GM18867 (cell line): ENCODE measurements at regions not wholly inside any gene's neighbourhood (a gene's known extent, or its start where the extent isn't known, plus 50 kb on each side); places are given as distances from the start of the nearest gene placed in this dataset.

Source experiments
- ATAC-seq: cut with Tn5 transposase; IDR thresholded peaks from one replicate; pipeline ENCODE4 v1.9.1; 2021; ENCODE audit warnings: mild to moderate bottlenecking, moderate library complexity; ENCODE audit not compliant: unreplicated experiment

DNA sequence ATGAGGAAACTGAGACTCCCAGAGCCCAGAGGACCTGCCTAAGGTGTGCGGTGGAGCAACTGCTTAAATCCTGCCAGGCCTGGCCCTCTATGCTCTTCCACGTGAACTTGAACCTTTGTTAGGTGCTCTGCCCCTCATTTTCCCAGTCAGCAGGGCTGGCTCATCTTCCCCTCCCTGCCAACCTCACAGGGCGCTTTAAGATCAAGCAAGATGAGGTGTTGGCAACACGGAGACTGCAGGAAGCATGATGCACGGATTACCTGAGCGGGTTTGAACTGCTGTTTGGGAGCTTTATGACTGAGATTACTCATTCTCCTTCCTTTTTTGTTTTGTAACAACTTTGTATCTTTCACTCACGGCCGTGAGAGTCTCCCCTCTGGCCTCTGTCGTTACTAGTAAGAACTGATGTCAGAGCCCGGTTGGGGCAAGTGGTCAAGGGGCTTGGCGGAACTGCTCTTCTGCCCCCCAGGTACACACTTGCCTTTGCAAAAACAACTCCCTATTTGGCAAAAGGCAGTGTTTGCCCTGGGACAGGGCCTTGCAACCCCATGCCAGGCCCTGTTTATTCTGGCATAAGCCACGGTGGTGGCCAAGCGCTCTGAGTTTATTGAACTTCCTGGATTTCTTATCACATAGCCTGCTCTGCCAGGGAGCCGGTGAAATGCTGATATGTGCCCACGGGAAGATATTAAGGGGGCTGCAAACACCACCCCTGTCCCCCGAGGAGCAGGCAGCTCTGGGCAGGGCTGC lies 127.8 kb downstream of the INHBB start:
- ATAC-seq = no peak

GRCh38 chr2:120474486-120474885 lies 128.6 kb downstream of the INHBB start:
- no peak for ATAC-seq

GRCh38 chr2:120476141-120476540 lies 130.2 kb downstream of the INHBB start:
- no peak for ATAC-seq

DNA sequence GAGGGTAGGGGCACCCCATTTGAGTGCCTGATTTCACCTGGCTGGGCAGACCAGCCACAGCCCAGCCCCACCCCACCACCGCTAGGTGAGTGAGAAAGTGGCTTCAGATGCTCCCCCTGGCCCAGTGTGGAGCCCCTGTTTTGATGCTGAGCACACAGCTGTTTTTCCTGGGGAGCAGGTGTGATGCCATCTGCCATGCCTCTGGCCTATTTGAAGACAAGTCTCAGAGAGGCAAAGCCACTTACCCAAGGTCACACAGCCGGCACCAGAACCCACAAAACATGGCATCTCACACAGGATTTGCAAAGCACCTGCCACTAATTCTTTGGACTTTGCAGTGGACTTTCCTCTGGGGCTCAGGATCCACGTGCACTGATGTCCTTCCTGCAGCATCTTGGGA lies 131.3 kb downstream of the INHBB start:
- no peak for ATAC-seq

DNA sequence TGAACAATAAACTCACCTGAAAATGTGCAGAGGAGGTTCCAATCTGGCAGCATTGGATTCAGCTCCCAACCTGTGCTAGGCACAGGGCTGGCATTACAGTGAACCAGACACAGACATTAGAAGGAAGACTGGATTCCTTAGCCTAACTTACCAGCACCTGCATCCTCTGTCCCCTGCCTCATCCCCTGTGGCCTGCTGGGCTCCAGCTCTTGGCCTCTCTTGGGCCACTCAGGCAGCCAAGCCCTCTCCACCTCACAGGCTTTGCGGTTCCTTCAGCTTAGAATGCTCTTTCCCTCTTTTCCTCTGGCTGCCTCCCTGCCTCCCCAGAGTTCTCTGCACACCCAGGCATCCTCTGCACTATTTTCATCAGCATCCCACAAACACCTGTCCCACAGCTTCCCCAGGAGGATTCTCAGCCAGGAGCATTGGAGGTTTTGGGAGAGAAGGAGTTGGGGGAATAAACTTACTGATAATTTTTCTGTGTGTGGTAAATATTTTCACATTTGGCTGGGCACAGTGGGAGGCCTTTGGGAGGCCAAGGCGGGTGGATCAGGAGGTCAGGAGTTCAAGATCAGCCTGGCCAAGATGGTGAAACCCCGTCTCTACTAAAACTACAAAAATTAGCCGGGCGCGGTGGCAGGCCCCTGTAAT lies 132.0 kb downstream of the INHBB start:
- ATAC-seq = no peak

GRCh38 chr2:120480346-120480902 lies 134.5 kb downstream of the INHBB start:
- no peak for ATAC-seq

GRCh38 chr2:120480903-120481445 lies 135.0 kb downstream of the INHBB start:
- ATAC-seq = no peak

DNA sequence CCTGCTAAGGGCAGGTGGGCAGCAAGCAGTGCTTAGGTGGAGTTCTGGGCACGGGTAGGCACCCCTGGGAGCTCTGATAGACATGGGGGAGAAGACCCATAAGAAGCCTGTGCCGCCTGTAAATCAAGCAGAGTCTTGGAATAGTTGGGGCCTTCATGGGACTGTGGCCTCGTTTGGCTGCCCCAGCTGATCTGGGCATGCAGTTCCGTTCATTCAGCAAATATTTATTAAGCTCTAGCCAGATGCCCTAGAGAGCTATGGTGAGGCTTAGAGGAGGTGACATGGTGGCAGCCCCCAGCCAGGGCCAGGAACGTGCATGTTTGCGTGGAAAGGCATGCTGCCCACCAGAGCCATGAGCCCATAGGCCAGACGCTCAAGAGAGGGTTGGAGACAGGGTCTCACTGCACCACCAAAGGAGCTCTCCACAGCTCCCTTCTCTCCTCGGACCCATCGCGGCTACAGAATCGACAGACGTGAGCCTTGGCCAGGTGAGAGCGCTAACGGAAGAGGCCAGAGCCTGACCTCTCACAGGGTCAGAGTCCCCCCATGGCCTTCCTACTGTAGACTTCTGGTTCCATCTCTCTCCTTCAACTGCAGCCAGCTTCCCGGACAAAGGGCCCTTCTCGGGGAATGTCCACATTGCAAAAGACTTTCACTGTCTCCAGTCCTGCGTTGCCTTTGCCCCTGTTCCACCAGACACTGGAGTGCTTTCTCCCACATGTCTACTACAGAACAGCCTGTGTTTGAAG lies 135.7 kb downstream of the INHBB start:
- no peak for ATAC-seq

- no peak for ATAC-seq
Observed at GRCh38 chr2:120482334-120482733, 136.4 kb downstream of the INHBB start.

- ATAC-seq = no peak
Observed at GRCh38 chr2:120483355-120483754, 137.4 kb downstream of the INHBB start.

- no peak for ATAC-seq
Observed at GRCh38 chr2:120485096-120485495, 139.2 kb downstream of the INHBB start.

DNA sequence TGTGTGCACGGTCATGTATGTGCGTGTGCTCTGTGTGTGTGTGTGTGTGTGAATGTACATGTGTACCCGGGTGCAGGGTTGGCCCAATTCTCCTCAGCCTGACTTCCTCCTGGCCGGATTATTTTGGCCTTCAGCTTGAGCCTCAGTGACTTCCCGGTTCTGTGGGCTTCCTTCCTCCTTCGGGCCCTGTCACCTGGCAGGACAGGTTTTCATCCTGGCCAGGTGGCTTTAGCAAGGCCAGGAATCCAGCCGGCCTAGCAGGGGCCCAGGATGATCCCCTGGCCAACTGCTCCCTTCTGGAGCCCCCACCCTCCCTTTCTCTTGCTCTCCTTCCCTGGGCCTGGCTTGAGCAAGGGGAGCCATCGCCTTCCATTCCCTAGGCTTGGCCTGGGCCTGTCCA lies 140.5 kb downstream of the INHBB start:
- no peak for ATAC-seq

DNA sequence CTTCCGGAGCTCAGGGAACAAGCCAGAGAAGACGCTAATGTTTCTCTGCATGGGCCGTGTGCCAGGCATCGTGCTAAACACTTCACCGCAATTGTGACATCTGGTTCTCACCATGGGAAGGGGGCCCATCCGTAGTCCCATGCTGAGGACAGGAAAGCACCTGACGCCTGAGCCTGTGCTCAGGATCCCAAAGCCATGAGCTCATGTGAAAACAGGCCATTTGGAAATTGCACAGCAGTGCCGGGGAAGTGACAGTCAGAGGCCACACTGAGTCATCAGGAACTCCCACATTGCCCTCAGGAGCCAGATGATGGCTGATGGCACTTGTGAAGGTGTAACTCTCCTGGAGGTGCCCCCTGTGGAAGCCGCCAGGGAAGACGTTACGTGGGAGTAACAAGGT lies 141.0 kb downstream of the INHBB start:
- ATAC-seq = no peak

DNA sequence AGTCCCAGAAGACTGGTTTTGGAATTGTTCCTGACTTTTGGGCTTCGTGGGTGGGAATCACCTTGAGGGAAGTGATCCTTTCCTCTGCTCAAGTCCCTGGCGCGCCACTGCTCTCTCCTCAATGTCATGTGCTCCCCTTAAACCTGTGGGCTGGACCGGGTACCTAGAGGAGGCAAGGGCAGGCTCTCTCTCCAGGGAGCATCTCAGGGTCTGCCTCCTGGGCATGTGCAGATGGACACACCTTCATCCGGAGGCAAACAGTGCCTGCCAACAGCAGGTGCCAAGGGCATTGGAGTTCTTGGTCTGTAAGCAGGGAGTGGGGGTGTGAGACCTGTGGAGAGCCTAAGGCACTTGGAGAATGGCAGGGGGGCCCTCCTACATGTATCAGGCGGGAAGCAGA lies 142.6 kb downstream of the INHBB start:
- ATAC-seq = no peak

DNA sequence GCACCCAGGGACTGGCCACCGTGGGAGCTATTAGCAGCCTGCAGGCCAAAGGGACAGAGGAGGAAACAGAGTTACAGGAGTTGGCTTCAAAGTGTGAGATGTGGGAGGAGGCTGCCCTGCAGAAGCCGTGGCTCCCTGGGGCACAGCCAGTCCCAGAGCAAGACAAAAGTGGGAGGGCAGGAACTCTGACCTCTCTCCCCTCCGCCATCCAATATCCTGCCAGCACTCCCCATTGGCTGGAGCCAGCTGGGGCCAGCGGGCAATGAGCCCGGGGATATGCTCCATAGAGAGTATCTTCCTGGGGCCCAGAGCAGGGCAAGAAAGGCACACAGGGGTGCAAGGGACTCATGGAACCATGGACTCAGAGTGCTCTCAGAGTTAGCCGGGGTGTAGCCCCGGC lies 143.1 kb downstream of the INHBB start:
- no peak for ATAC-seq

- no peak for ATAC-seq
Observed at GRCh38 chr2:120490091-120490798, 144.3 kb downstream of the INHBB start.

GRCh38 chr2:120491111-120491625 lies 145.2 kb downstream of the INHBB start:
- ATAC-seq = no peak

- ATAC-seq = no peak
Observed at GRCh38 chr2:120493231-120493630, 147.3 kb downstream of the INHBB start.

DNA sequence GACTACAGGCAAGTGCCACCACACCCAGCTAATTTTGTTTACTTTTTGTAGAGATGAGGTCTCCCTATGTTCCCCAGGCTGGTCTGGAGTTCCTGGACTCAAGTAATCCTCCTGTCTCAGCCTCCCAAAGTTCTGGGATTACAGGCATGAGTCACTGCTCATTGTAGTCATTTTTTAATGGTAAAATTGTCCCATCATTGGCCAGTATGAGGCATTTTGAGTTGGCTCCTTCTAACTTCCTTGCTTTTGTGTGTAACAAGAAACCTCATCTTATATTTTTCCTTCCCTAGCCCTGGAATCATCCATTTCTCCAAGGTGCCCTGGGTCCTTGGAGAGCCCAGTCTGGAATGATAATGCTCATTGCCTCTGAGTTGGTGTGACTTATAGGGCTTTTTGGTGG lies 148.5 kb downstream of the INHBB start:
- no peak for ATAC-seq

- ATAC-seq = no peak
Observed at GRCh38 chr2:120495586-120495985, 149.7 kb downstream of the INHBB start.

DNA sequence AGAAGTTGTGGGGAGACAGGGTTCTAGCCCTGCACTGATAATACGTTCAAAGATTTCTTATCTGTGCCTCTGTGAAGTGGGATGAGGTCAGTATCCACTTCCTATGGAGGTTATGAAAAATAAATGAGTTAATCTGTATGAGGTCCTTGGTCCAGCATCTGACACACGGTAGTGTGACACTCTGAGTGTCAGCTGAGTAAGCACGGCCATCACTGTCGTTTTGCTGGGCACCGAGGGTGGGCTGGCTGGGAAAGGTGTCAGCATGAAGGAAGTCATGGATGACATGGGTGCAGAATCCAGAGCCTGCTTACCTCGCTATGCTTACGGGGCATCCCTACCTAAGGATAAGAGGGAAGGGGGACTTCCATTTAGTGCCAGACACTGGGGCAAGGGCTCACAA lies 150.3 kb downstream of the INHBB start:
- no peak for ATAC-seq
